ENCODE measurements at regions not wholly inside any gene's neighbourhood (a gene's known extent, or its start where the extent isn't known, plus 50 kb on each side); places are given as distances from the start of the nearest gene placed in this dataset.
"Not testable (repeated sequence)": the region's sequence is repeated elsewhere in the genome, so short reads cannot be mapped to it uniquely, and the experiment has no call there.

GRCh38 chr9:95710446-95710845 lies 165.0 kb upstream of the ERCC6L2 start:
- no peak for DNase-seq (ENCODE audit: extremely low read depth, low read depth)
- no peak for TF ChIP-seq CTCF (IDR thresholded peaks at IDR 0.05; ENCODE audit: low read depth, low read length)

- no peak for TF ChIP-seq CTCF (IDR thresholded peaks at IDR 0.05; ENCODE audit: low read depth, low read length)
- DNase-seq (ENCODE audit: extremely low read depth, low read depth), result no peak
Measured at GRCh38 chr9:95696701-95697100, 178.8 kb upstream of the ERCC6L2 start.

GRCh38 chr9:95691435-95691834 lies 174.7 kb upstream of the PTCH1 start:
- no peak for DNase-seq (ENCODE audit: extremely low read depth, low read depth)
- TF ChIP-seq CTCF (IDR thresholded peaks at IDR 0.05; ENCODE audit: low read depth, low read length), result no peak

- DNase-seq (ENCODE audit: extremely low read depth, low read depth), result no peak
- TF ChIP-seq CTCF (IDR thresholded peaks at IDR 0.05; ENCODE audit: low read depth, low read length), result no peak
Measured at GRCh38 chr9:95689669-95690068, 172.9 kb upstream of the PTCH1 start.

GRCh38 chr9:95684516-95684915 lies 167.7 kb upstream of the PTCH1 start:
- DNase-seq (ENCODE audit: extremely low read depth, low read depth), result no peak
- no peak for TF ChIP-seq CTCF (IDR thresholded peaks at IDR 0.05; ENCODE audit: low read depth, low read length)

GRCh38 chr9:95680306-95680705 lies 163.5 kb upstream of the PTCH1 start:
- DNase-seq (ENCODE audit: extremely low read depth, low read depth), result not testable (repeated sequence)

- DNase-seq (ENCODE audit: extremely low read depth, low read depth), result no peak
- TF ChIP-seq CTCF (IDR thresholded peaks at IDR 0.05; ENCODE audit: low read depth, low read length), result no peak
Measured at GRCh38 chr9:95679874-95680273, 163.1 kb upstream of the PTCH1 start.

GRCh38 chr9:95678759-95679158 lies 162.0 kb upstream of the PTCH1 start:
- TF ChIP-seq CTCF (IDR thresholded peaks at IDR 0.05; ENCODE audit: low read depth, low read length), result no peak
- DNase-seq (ENCODE audit: extremely low read depth, low read depth), result no peak

All from AG09319 (cell line).